ENCODE measurements at regions not wholly inside any gene's neighbourhood (a gene's known extent, or its start where the extent isn't known, plus 50 kb on each side); places are given as distances from the start of the nearest gene placed in this dataset.

GRCh38 chr12:58029260-58029659, 87.9 kb downstream of the ATP23 start:
- TF ChIP-seq CTCF (IDR thresholded peaks at IDR 0.05; ENCODE audit: low read length) (no peak), EZH2 (IDR thresholded peaks at IDR 0.05; ENCODE audit: borderline replicate concordance, low read length) (no peak)
